HG03103 (cell line): ENCODE measurements at regions not wholly inside any gene's neighbourhood (a gene's known extent, or its start where the extent isn't known, plus 50 kb on each side); places are given as distances from the start of the nearest gene placed in this dataset.
"Not testable (repeated sequence)": the region's sequence is repeated elsewhere in the genome, so short reads cannot be mapped to it uniquely, and the experiment has no call there.

ENCODE experiments used
- ATAC-seq: cut with Tn5 transposase; IDR thresholded peaks from one replicate; pipeline ENCODE4 v1.9.1; 2021; ENCODE audit warnings: low read depth; ENCODE audit not compliant: unreplicated experiment

DNA sequence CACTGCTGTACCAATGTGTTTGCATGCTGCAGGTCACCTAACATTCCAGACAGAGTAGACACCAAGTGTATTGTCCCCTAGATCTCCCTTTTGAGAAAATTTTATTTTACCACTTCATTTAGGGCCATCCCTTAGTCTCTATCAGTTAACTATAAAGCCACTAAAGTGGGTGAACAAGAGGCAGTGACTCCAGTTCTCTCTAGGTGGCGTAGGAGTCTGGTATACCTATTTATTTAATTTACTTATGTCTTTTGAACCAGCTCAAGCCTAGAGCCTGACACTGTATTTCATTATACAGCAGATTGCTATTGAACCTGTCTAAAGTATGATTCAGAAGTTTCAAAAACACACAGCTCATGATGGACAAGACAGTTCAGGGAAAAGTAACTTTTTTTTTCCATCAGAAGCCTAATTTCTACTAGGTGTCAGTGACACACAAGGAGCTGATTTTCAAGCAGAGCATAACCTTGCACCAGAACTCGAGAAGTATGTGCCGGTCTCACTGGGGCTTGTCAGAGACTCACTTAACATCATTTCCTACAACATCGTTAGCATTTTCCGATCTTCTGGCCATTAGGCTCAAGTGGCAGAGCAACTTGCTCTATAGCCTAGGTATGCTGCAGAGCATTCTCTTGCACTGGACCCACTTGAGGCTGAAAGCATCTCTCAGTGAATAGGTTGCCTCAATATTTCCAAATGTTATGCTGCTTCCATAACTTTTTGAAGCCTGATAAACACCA, 175.4 kb downstream of the CDC14C start:
- no peak for ATAC-seq

DNA sequence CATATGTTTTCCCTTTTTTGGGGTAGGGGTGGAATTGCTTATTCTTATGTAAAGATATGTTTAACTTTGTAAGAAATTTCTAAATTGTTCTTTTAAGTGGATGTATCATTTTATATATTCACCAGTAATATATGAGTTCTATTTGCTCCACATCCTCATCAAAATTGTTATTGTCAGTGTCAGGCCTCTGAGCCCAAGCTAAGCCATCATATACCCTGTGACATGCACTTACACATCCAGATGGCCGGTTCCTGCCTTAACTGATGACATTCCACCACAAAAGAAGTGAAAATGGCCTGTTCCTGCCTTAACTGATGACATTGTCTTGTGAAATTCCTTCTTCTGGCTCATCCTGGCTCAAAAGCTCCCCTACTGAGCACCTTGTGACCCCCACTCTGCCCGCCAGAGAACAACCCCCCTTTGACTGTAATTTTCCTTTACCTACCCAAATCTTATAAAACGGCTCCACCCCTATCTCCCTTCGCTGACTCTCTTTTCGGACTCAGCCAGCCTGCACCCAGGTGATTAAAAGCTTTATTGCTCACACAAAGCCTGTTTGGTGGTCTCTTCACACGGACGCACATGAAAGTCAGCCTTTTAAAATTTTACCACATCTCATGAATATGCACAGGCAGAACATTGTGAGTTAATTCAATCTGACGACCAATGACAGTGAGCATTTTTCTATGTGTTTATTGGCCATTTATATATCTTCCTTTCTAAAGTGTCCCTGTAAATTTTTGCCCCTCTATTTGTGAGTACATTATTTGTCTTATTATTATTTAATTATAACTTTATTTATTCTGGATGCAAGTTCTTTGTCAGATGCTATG, 176.8 kb downstream of the CDC14C start:
- not testable (repeated sequence) for ATAC-seq

DNA sequence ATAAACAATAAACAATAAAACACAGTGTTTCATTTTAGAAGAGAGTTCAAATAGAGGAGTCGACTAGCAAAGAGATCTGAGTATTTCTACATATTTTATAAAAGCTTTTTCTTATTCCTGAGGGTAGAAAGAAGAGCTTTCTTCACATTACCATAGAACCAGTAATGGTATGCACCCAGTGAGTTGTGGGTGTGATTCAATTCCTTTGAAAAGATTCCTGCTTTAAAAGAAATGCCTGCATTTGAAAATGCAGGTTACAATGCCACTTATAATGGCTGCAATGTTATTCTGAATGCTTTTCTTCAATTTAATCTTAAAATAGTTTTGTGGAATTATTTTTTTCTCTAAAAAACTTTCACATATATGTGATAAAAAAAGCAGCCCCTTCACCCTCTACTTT, 178.1 kb downstream of the CDC14C start:
- ATAC-seq: no peak

DNA sequence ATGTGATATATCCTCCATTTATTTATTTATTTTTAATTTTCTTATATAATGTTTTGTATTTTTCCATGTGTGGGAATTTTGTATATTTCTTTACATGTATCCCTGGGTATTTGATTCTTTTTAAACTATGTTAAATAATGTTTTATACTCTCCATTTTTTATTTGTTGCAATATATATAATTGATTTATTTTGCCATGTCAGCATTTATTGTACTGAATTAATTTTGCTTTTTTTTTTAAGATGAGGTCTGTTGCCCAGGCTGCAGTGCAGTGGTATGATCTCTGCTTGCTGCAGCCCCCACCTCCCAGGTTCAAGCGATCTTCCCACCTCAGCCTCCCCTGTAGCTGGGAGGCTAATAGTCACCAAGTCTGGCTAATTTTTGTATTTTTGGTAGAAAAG, 187.4 kb downstream of the CDC14C start:
- no peak for ATAC-seq

DNA sequence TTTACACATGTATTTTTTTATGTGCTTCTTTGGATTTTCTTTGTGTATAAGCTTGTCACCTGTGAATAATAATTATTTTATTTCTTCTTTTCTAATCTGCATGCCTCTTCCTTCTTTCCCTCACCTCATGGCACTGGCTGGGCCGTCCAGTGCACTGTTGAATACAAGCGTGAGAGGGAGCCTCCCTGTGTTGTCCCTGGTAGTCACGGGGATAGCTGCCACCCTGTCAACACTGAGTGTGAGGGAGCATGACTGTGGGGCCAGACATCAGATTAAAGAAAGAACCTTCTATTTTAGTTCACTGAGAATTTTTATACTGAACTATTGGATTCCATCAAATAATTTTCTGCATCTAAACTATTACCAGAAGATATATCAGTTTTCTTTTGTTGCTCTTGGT, 187.9 kb downstream of the CDC14C start:
- no peak for ATAC-seq

DNA sequence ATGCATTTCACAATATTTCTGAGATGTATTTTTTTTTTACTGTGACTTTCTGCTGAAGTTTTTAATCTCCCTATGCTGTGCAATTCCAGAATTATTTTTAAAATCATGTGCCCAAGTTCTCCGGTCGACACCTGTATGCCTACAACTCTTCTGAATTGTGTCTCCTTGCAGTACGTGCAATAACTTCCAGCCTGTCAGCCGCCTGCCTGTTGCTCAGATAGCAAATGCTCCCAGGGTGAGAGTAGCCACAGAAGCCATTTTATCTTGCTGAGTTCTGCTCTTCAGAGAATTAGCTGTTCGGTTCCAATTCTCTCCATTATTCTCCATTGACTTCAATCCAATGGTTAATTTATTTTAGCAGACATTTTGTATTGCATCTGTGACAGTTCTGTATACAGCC, 188.3 kb downstream of the CDC14C start:
- no peak for ATAC-seq

DNA sequence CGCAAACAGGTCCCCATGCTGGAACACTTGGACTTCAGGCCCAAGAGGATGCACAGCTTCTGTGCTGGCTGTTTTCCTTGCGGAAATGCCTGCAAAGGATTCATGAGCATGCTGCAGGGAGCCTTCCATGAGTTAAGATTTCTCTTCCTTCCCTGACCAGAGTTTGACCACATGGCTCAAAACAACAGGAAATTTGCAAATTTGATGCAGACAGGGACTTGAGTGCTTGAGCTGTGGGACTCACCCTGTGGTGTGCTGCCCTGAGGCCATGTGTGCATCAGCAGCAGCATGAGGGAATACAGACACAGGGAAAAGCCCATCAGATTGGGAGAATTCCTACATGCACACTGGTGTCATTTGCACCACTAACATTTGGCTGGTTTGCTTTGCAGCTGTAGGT, 195.4 kb downstream of the CDC14C start:
- ATAC-seq: no peak

DNA sequence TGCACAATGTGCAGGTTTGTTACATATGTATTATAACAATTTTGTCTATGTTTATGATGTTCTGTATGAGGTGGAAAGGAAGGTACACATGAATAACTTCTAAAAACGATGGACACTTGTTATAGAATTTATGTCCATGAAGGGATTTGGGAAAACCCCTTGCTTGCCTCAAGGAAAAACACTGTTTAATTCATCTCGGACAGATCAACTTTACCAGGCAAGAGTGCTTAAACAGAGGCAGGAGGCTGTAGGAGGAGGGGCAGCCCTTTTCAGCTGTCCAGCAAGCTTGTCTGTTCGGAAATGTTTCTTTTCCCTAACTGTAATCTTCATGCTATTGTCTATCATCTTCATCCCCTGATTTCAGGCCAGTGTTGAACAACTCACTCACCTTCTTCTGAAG, 200.9 kb downstream of the CDC14C start:
- no peak for ATAC-seq

DNA sequence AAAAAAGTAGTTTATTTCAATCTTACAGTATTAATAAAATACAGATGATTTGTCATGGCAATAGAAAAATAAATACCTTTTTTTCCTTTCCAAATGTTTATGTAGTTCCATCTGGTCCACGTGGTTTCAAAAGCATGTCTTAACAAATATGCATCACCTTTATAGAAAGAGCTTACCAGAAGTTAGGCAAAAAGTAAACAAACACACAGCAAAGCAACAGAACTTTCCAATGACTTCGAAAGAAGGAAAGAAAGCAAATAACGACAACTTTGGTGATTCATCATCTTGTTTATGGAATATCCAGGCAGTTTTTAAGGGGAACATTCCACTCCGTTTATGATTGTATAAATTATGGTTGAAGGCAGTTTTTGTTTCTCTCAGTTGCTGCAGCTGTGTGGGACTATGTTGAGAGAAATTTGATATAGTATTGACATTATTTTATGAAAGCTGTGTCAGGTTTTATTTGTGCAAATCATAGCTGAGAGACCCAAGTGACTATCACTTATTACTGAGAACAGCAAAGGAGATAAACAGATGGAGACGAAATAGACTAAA, 203.1 kb downstream of the CDC14C start:
- no peak for ATAC-seq

DNA sequence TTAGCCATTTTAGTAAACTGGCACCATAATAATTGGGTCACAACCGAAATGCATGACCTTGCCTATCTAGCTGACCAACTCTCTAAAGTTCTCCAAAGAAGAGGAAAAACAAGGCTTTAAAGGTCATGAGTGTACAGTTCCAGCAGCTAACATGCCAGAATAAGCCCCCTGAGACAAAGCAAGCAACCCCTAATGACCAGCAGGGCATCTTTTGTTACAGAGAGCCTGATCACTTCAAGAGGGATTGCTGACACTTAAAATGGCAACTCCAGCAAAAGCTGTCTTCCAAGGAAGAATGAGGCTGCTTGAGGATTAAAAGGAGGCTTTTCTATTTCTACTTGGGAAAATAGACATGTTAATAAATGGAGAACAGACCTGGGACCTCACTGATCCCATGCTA, 213.6 kb downstream of the CDC14C start:
- no peak for ATAC-seq

DNA sequence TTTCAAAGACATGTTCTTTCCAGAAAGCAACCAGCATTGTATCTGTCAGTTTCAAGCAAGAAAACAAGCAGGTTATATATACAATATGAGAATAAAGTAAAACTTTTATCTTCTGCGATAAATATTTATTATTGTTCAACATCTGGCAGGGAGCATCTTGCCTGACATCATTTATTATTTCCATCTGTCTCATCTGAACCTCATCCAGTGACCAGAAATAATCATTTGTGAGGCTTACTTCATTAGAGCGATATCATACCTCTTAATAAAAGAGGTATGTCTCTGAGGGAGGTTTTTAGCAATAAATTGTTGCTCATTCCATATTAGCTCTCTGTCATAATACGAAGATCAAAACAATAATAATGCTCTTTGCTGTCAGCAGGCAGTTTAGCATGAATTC, 226.1 kb downstream of the CDC14C start:
- no peak for ATAC-seq

DNA sequence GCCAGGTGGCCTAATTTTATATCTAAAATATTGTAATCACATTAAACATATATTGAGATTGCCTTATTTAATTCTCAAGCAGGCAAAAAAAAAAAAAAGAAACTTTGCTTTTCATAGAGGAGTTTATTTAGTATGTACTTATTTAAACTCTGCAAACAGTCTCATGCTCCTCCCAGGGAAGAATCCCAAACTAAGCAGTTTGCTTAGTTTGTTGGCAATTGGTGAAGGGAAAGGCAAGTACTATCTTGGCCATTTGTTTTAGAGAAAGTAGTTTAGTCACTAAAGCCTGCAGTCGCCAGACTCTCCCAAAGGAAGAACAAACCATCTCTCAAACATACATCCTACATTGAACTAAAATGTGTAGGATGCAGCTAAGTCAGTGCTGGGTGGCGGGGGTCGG, 226.8 kb downstream of the CDC14C start:
- ATAC-seq: no peak

DNA sequence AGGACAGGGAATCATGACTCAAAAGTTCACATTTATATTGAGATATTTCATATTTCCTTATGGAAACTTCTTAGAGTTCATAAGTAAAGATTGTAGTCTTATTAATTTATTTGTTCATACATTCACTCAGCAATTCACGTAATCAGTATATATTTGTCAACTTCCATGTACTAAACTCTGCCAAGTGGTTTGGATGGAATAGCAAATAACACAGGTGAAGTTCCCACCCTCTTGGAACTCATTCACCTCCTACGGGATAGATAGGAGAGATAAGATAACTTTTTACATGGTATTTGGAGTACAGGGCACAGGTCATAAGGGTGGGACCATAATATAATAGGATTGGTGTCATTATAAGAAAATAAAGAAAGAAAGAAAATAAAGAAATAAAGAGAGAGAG, 234.0 kb downstream of the CDC14C start:
- no peak for ATAC-seq

DNA sequence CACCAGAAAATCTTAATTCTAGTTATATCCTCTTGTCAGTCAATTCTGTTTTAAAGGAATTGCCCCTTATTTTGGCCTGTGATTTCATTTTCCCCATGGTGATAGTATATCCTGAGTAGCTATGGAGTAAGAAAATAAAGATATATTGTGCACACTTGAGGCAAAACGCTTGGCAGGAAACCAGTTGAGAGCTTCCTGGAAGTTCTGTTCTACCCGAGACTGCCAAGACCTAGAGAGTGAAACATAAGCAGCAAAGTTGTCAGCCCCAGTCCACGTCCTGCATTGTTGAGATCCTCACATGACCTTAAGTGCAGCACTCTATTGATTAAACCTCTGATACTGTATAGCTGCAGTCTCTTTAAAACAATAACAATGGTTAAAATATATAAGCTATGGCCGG, 235.2 kb downstream of the CDC14C start:
- no peak for ATAC-seq

DNA sequence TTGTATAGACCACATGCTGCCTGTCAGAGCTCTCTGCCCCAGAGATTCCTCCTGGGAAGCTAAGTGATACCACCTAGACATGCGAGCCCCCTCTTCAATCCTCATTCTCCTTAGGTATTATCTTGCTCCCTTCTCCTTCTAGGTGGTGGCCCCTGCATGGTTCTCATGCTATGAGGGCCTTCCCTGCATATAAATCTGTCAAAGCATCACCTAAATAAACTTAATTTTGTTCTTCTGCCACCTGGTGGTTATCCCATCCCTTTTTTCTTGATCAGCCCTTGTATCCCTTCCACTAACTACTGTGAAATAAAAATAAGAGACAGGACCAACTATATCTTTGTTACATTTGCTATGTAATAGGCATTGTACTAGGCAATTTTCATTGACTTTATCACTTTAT, 242.1 kb downstream of the CDC14C start:
- ATAC-seq: no peak

DNA sequence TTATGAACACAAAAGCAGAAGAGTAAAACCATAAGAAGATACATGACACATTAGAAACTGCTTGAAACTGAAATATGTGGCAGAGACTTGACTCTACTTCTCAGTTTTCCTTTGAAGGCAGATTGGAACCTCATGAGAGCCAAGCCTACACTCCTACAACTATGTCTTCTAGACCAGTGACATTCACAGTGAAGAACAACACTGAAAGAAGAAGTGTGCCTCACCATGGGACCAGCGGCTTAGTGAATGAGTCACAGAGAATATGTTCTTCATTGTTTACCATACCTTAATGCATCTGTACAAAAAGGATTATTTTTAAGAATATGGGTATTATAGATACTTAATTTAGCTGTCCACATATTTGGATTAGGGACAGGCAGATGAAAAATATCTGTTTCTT, 248.3 kb downstream of the CDC14C start:
- ATAC-seq: no peak

DNA sequence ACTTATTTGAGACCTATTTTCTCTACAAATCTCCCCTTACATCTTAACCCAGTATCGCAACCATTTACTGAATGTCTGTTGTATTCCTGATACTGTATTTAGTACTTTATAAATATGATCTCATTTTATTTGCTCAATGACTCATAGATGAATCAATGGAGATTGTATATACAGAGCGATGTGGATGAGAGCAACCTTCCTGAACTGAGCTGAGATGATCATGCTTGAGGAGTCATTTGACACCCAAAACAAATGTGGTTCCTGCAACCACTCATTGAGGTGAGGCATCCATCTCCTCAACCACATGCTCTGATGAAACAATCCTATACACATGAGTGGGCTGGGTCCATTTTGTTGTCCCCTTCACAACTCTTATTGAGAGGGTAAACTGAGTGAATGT, 250.0 kb downstream of the CDC14C start:
- ATAC-seq: no peak

DNA sequence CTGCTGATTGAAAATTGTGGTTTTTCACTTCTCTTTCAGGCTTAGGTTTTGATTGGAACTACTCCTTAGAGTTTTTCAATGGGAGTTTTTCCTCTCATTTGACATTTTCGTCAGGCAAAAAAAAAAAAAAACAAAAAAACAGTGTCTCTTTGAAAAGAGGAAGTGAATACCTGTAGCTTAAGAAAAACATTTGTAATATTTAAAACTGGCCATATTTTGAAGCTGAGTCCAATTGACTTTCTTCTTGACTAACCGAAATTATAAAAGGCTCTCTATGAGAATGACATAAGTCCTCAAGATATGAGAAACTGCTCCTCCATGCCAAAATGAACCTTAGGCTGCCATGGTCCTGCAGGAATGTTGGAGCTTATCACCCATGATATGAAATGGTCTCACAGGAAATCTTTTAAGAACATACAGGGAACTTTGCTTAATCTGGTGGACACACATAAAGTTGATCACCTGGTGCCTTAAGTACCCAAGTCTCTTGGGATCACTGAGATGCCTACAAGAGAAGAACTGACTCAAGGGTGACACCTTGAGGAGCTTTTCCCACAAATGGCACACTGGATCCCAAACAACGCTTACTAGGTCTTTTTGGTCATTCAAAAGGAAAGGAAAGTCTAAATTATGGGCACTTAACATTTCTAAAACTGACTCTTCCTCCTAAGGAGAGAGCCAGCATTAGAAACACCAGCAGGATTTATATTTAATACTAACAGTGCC, 263.4 kb downstream of the CDC14C start:
- no peak for ATAC-seq

DNA sequence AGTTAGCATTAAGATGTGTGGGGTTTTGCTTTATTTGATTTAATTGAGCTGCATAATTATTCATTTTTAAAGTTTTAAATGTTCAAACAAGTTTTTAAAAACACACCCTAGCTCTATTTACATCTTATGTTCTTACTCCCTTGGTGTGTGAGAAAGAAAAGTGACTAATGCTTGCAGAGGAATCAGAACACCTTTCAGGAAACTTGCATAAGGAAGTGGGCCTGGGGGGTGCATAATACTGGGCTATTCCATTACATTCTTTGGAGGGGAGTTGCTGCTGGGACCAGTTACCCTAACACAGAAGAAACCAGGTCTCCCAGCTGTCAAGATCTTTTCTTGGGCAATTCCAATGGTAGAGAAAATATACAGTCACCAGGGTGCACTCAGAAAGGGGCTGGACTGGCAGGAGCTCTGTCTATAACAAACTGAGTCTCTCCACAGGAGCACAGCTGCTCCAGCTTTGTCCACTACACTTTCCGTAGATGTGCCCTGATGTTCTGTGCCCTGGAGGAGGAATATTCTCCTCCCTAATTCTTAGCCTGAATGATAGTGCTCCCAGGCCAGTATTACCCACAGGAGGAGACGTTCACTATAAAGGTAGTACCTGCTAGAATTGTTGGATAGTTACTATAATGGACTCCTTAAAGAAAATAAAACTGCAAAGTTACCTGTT, 304.2 kb downstream of the CDC14C start:
- ATAC-seq: no peak

DNA sequence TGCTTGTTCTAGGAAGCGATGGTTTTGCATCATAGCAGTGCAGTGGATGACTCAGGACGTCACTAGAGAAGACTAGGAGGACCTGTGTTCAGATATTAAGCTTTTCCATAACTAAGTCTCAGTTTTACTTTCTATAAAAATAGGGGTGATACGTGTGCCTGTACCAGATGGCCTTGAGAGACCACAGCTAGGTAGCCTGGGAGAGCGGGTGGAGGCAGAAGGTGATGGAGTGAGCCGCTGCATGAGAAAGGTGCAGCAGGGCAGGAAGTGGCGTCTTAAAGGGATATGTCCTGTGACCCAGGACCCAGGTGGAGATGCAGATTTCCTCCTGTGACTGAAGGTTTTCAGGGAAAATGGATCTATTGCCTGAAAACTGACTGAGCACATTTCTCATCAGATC, 304.9 kb downstream of the CDC14C start:
- ATAC-seq: no peak

DNA sequence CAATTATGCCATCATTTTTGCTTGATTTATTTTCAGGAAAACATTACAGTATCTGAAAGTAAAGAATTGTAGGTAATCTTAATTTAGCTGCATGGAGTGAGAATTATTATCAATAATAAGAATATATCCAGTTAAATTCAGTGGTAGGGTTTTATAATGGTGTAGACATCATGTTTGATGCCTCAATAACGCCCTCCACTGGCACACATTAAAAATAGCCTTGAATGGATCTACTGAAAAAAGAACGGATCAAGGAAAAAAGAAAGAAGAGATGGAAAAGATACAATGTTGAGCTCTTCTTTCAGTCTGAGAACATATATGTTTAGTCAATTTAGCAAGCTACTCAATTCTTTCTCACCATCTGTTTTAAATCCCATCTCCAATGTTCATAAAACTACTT, 319.2 kb downstream of the CDC14C start:
- ATAC-seq: no peak
